ENCODE measurements at regions not wholly inside any gene's neighbourhood (a gene's known extent, or its start where the extent isn't known, plus 50 kb on each side); places are given as distances from the start of the nearest gene placed in this dataset.

DNA sequence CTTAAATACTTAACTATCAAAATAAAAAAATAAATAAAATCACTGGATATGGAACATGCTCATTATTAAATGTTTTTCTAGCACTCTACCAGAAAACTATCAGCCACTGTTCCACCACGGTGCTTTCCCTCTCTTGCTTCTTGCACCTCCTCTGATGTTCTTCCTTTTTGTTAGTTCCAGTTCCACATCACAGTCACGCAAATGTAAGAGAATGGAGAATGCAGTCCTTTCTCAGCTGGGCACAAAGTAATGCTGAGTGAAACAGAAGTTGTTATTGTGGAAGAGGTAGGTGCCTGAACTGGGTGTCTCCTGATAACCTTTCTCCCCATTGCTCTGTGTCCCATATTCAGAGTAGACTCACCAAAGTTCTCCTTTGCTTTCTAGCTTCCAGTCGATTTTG is 1116.9 kb upstream of the TMEM132C start:
- TF ChIP-seq MAX (CRISPR knock-in tag; IDR thresholded peaks at IDR 0.05) (no peak), ETV6 (CRISPR knock-in tag; IDR thresholded peaks at IDR 0.05) (no peak), NR2C2 (CRISPR knock-in tag; IDR thresholded peaks at IDR 0.05) (no peak), E2F1 (CRISPR knock-in tag; IDR thresholded peaks at IDR 0.05) (no peak)
- TF ChIP-seq, protein P1, sequence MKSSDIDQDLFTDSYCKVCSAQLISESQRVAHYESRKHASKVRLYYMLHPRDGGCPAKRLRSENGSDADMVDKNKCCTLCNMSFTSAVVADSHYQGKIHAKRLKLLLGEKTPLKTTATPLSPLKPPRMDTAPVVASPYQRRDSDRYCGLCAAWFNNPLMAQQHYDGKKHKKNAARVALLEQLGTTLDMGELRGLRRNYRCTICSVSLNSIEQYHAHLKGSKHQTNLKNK (CRISPR knock-in tag; IDR thresholded peaks at IDR 0.05): no peak
- TF ChIP-seq, protein P2, sequence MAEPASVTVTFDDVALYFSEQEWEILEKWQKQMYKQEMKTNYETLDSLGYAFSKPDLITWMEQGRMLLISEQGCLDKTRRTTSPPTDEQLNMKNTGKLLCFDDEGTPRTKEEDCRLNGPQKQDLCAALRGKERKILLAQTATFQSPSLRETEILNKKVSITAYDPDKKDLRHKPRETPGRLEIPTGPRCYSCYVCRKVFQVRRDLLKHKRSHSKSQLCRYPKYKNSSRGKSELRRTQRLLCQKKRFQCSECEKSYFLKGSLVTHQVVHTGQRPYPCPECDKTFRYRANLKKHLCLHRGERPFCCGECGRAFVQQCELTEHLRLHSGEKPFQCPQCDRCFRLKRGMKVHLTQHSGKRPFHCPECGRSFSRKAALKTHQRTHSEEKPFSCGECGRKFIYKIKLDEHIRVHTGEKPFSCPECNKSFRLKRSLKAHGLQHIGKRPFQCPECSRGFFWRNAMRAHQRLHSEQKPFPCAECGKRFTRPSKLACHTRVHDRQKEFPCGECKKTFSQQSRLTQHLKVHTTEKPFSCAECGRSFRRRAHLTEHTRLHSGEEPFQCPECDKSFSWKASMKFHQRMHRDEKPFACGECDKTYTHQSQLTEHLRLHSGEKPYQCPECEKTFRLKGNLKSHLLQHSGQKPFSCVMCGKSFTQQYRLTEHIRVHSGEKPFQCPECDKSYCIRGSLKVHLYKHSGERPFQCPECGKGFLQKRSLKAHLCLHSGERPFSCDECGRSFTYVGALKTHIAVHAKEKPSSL (CRISPR knock-in tag; conservative IDR thresholded peaks at IDR 0.05): no peak
- TF ChIP-seq, protein P3, sequence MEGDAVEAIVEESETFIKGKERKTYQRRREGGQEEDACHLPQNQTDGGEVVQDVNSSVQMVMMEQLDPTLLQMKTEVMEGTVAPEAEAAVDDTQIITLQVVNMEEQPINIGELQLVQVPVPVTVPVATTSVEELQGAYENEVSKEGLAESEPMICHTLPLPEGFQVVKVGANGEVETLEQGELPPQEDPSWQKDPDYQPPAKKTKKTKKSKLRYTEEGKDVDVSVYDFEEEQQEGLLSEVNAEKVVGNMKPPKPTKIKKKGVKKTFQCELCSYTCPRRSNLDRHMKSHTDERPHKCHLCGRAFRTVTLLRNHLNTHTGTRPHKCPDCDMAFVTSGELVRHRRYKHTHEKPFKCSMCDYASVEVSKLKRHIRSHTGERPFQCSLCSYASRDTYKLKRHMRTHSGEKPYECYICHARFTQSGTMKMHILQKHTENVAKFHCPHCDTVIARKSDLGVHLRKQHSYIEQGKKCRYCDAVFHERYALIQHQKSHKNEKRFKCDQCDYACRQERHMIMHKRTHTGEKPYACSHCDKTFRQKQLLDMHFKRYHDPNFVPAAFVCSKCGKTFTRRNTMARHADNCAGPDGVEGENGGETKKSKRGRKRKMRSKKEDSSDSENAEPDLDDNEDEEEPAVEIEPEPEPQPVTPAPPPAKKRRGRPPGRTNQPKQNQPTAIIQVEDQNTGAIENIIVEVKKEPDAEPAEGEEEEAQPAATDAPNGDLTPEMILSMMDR (IDR thresholded peaks at IDR 0.05): no peak
- TF ChIP-seq, protein P4, sequence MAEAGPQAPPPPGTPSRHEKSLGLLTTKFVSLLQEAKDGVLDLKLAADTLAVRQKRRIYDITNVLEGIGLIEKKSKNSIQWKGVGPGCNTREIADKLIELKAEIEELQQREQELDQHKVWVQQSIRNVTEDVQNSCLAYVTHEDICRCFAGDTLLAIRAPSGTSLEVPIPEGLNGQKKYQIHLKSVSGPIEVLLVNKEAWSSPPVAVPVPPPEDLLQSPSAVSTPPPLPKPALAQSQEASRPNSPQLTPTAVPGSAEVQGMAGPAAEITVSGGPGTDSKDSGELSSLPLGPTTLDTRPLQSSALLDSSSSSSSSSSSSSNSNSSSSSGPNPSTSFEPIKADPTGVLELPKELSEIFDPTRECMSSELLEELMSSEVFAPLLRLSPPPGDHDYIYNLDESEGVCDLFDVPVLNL (CRISPR knock-in tag; IDR thresholded peaks at IDR 0.05; ENCODE audit: borderline replicate concordance, low read depth): no peak
- TF ChIP-seq, protein P5, sequence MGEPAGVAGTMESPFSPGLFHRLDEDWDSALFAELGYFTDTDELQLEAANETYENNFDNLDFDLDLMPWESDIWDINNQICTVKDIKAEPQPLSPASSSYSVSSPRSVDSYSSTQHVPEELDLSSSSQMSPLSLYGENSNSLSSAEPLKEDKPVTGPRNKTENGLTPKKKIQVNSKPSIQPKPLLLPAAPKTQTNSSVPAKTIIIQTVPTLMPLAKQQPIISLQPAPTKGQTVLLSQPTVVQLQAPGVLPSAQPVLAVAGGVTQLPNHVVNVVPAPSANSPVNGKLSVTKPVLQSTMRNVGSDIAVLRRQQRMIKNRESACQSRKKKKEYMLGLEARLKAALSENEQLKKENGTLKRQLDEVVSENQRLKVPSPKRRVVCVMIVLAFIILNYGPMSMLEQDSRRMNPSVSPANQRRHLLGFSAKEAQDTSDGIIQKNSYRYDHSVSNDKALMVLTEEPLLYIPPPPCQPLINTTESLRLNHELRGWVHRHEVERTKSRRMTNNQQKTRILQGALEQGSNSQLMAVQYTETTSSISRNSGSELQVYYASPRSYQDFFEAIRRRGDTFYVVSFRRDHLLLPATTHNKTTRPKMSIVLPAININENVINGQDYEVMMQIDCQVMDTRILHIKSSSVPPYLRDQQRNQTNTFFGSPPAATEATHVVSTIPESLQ (CRISPR knock-in tag; IDR thresholded peaks at IDR 0.05): no peak
